B cell (primary cell): ENCODE measurements at regions not wholly inside any gene's neighbourhood (a gene's known extent, or its start where the extent isn't known, plus 50 kb on each side); places are given as distances from the start of the nearest gene placed in this dataset.

Experiments used
- ATAC-seq: fragments of 200-7000 bp; cut with Tn5 transposase; one replicate; pipeline ENCODE4 v1.10.0; 2021; ENCODE audit warnings: low read depth, mild to moderate bottlenecking, moderate number of reproducible peaks, moderate library complexity
- CTCF ChIA-PET: fragments of 350-600 bp; sonication (Branson Sonifier 250); formaldehyde crosslinking; loops from one replicate; lab custom pipeline; 2021; ENCODE audit warnings: antibody characterized with exemption, inconsistent platforms; lab: Charles Lee
- POLR2A ChIA-PET: fragments of 350-600 bp; sonication (Branson Sonifier 250); formaldehyde crosslinking; loops from one replicate; lab custom pipeline; 2021; ENCODE audit warnings: antibody characterized with exemption; lab: Charles Lee
- DNase-seq: peaks from one replicate; pipeline ENCODE4 v3.0.0; 2013
- H2AFZ ChIP-seq: 2 replicates; pipeline ENCODE4 v1.6.1; 2012; ENCODE audit warnings: mild to moderate bottlenecking, low read depth, low read length; ENCODE audit not compliant: insufficient read depth, poor library complexity, severe bottlenecking
- H3K27ac ChIP-seq, 2 donors: 1 replicate in 1 of 2; 2 replicates in 1 of 2; pipeline ENCODE4 v1.5.1; 2012 to 2013; ENCODE audit warnings: low read length in 2 of 2, mild to moderate bottlenecking in 2 of 2, moderate library complexity in 1 of 2
- H3K27me3 ChIP-seq, 4 experiments: fragments of 200-600 bp in 1 of 4; sonication (generic) in 1 of 4; replicated peaks in 1 of 4; 1 replicate in 2 of 4; 2 replicates in 2 of 4; pipeline versions ENCODE4 v1.6.1 to v1.7.0; 2013 to 2016; ENCODE audit warnings: low read length in 3 of 4, mild to moderate bottlenecking in 2 of 4, mixed read lengths in 1 of 4, moderate library complexity in 1 of 4; ENCODE audit not compliant: insufficient read depth in 4 of 4, control insufficient read depth in 3 of 4; ENCODE audit errors: control extremely low read depth in 1 of 4
- H3K36me3 ChIP-seq, 2 experiments: replicated peaks in 1 of 2; 1 replicate in 1 of 2; 2 replicates in 1 of 2; pipeline versions ENCODE4 v1.6.1 to v1.7.1; 2013; ENCODE audit warnings: low read length in 1 of 2; ENCODE audit not compliant: insufficient read depth in 2 of 2, control insufficient read depth in 1 of 2; ENCODE audit errors: control extremely low read depth in 1 of 2, extremely low read depth in 1 of 2
- H3K4me1 ChIP-seq, 2 donors: fragments of 200-600 bp in 1 of 2; sonication (generic) in 1 of 2; 1 replicate in 1 of 2; 2 replicates in 1 of 2; pipeline versions ENCODE4 v1.5.1 to v1.6.1; 2013 to 2017; ENCODE audit warnings: low read length in 2 of 2; ENCODE audit not compliant: control insufficient read depth in 2 of 2, insufficient read depth in 2 of 2
- H3K4me2 ChIP-seq: replicated peaks from 2 replicates; pipeline ENCODE3; 2012; ENCODE audit warnings: mild to moderate bottlenecking, low read depth, low read length; ENCODE audit not compliant: poor library complexity, severe bottlenecking
- H3K4me3 ChIP-seq, 5 experiments: fragments of 200-600 bp in 1 of 5; sonication (generic) in 1 of 5; 1 replicate in 3 of 5; 2 replicates in 2 of 5; pipeline versions ENCODE4 v1.5.1 to v1.7.0; 2011 to 2016; ENCODE audit warnings: low read length in 4 of 5, mild to moderate bottlenecking in 4 of 5, low read depth in 2 of 5, control low read depth in 1 of 5, moderate library complexity in 1 of 5; ENCODE audit not compliant: insufficient read depth in 1 of 5; ENCODE audit errors: control extremely low read depth in 1 of 5, extremely low read depth in 1 of 5
- H3K79me2 ChIP-seq: fragments of 200-600 bp; sonication (generic); one replicate; pipeline ENCODE4 v1.6.0; 2016; ENCODE audit warnings: low read length; ENCODE audit not compliant: control insufficient read depth, insufficient read depth
- H3K9ac ChIP-seq: fragments of 200-600 bp; sonication (generic); 2 replicates; pipeline ENCODE4 v1.6.1; 2017; ENCODE audit warnings: mild to moderate bottlenecking, low read length, moderate library complexity
- H3K9me3 ChIP-seq, 3 donors: one replicate each; pipeline versions ENCODE4 v1.6.1 to v1.7.1; 2013; ENCODE audit warnings: low read length in 2 of 3; ENCODE audit not compliant: control insufficient read depth in 2 of 3, insufficient read depth in 1 of 3; ENCODE audit errors: control extremely low read depth in 1 of 3
- H4K20me1 ChIP-seq: 2 replicates; pipeline ENCODE4 v1.6.0; 2012; ENCODE audit warnings: mild to moderate bottlenecking, low read length; ENCODE audit not compliant: insufficient read depth, control insufficient read depth, poor library complexity, severe bottlenecking
- H3K27ac Mint-ChIP-seq: one replicate; pipeline ENCODE4 v1.8.0; 2021; ENCODE audit warnings: mixed read lengths
- H3K27me3 Mint-ChIP-seq: one replicate; pipeline ENCODE4 v1.8.0; 2021; ENCODE audit warnings: mixed read lengths
- H3K4me1 Mint-ChIP-seq: one replicate; pipeline ENCODE4 v1.8.0; 2021; ENCODE audit warnings: mixed read lengths
- H3K4me3 Mint-ChIP-seq: one replicate; pipeline ENCODE4 v1.8.0; 2021; ENCODE audit warnings: mixed read lengths
- H3K9me3 Mint-ChIP-seq: one replicate; pipeline ENCODE4 v1.8.0; 2022; ENCODE audit warnings: mixed read lengths; ENCODE audit not compliant: insufficient read depth
- CTCF ChIP-seq: fragments of 200-600 bp; IDR thresholded peaks from one replicate; pipeline ENCODE4 v1.8.0; 2022; ENCODE audit warnings: antibody characterized with exemption, mild to moderate bottlenecking
- EZH2 ChIP-seq: IDR thresholded peaks from 2 replicates; pipeline ENCODE4 v1.6.1; 2012; ENCODE audit warnings: borderline replicate concordance, low read depth, mild to moderate bottlenecking, moderate library complexity, low read length; ENCODE audit not compliant: insufficient read depth, poor library complexity, severe bottlenecking
- WGBS: methylation state at CpG from one replicate; pipeline ENCODE4 v1.1.5; 2013; ENCODE audit warnings: missing lambda C conversion rate; ENCODE audit not compliant: insufficient coverage; 5-methylcytosine and 5-hydroxymethylcytosine counted together
- intact Hi-C: fragments of 100-400 bp; cut with micrococcal nuclease; formaldehyde crosslinking; loops from one replicate; pipeline ENCODE4 v1.10.0; 2022

GRCh38 chr3:18992709-18993108 lies 155.6 kb upstream of the KCNH8 start:
- H3K9me3 Mint-ChIP-seq, result peaks cover 6% of the 10 kb centered on the region
- intact Hi-C loops, result no loop called here
- ChIA-PET CTCF (no interaction called here), POLR2A (no interaction called here)
- DNase-seq, result no peak
- H3K9me3 ChIP-seq, result peaks cover 1 to 7% (median 3%) of the 10 kb centered on the region in 3 donors
- H3K4me3 Mint-ChIP-seq, result no peak overlapping the region
- TF ChIP-seq EZH2 (no peak), CTCF (no peak)
- H3K4me2 ChIP-seq, result no peak overlapping the region
- H3K36me3 ChIP-seq, result no peaks in the 10 kb centered on the region
- H3K4me1 Mint-ChIP-seq, result no peaks in the 10 kb centered on the region
- WGBS, result no CpG with 5 or more reads among the region's 1 CpG
- no peaks in the 10 kb centered on the region for H3K27me3 Mint-ChIP-seq
- H4K20me1 ChIP-seq, result no peaks in the 10 kb centered on the region
- H3K27ac ChIP-seq, result no peak overlapping the region
- no peak overlapping the region for H2AFZ ChIP-seq
- no peak overlapping the region for H3K4me3 ChIP-seq
- H3K79me2 ChIP-seq, result no peaks in the 10 kb centered on the region
- no peak overlapping the region for H3K27ac Mint-ChIP-seq
- H3K9ac ChIP-seq, result no peak overlapping the region
- H3K4me1 ChIP-seq, result no peaks in the 10 kb centered on the region
- no peak for ATAC-seq
- H3K27me3 ChIP-seq, result no peaks in the 10 kb centered on the region

- DNase-seq, result no peak
- H3K27ac Mint-ChIP-seq, result no peak overlapping the region
- H3K4me1 Mint-ChIP-seq, result no peaks in the 10 kb centered on the region
- H3K36me3 ChIP-seq, result no peaks in the 10 kb centered on the region
- no peaks in the 10 kb centered on the region for H3K4me1 ChIP-seq
- H3K27me3 ChIP-seq, result no peaks in the 10 kb centered on the region
- peaks cover 0 to under 1% (median 0%) of the 10 kb centered on the region in 3 donors for H3K9me3 ChIP-seq
- no peaks in the 10 kb centered on the region for H3K79me2 ChIP-seq
- no peak overlapping the region for H3K9ac ChIP-seq
- whole genome bisulfite sequencing, result 100% methylated on average over 1 of the region's 7 CpGs
- H3K4me3 ChIP-seq, result no peak overlapping the region
- ChIA-PET POLR2A (no interaction called here), CTCF (interaction anchor here (1.4 kb wide), 1 partner anchor 142 kb away, joined by 5 read pairs; no protein-coding TSS in a partner anchor)
- H3K27me3 Mint-ChIP-seq, result no peaks in the 10 kb centered on the region
- H3K4me3 Mint-ChIP-seq, result no peak overlapping the region
- H2AFZ ChIP-seq, result no peak overlapping the region
- no peak overlapping the region for H3K27ac ChIP-seq
- H3K4me2 ChIP-seq, result no peak overlapping the region
- TF ChIP-seq CTCF (no peak), EZH2 (no peak)
- ATAC-seq, result no peak
- no peaks in the 10 kb centered on the region for H4K20me1 ChIP-seq
- no peaks in the 10 kb centered on the region for H3K9me3 Mint-ChIP-seq
- intact Hi-C loops, result no loop called here
Observed at GRCh38 chr3:18989237-18989795, 159.0 kb upstream of the KCNH8 start.
